Neural cell (in vitro differentiated cells): ENCODE measurements at regions not wholly inside any gene's neighbourhood (a gene's known extent, or its start where the extent isn't known, plus 50 kb on each side); places are given as distances from the start of the nearest gene placed in this dataset.

ENCODE experiments used
- EP300 ChIP-seq: fragments of 450-650 bp; conservative IDR thresholded peaks from 2 replicates; pipeline ENCODE4 v1.6.1; 2014; ENCODE audit warnings: antibody characterized with exemption, mild to moderate bottlenecking, moderate library complexity; ENCODE audit not compliant: poor library complexity, severe bottlenecking
- EZH2 ChIP-seq: fragments of 200-600, 300-800 bp; shearing (Covaris generic), sonication (generic); IDR thresholded peaks from 2 replicates; pipeline ENCODE4 v1.6.1; 2014; ENCODE audit warnings: antibody characterized with exemption, low read length, borderline replicate concordance, mild to moderate bottlenecking; ENCODE audit not compliant: insufficient read depth, poor library complexity, severe bottlenecking
- MXI1 ChIP-seq: fragments of 450-650 bp; conservative IDR thresholded peaks from 2 replicates; pipeline ENCODE4 v1.6.1; 2014; ENCODE audit warnings: antibody characterized with exemption, mild to moderate bottlenecking; ENCODE audit not compliant: poor library complexity, severe bottlenecking
- POLR2AphosphoS5 ChIP-seq: IDR thresholded peaks from 2 replicates; pipeline ENCODE4 v1.6.1; 2012
- RAD21 ChIP-seq: fragments of 450-650 bp; conservative IDR thresholded peaks from 2 replicates; pipeline ENCODE4 v1.6.1; 2014; ENCODE audit warnings: antibody characterized with exemption, mild to moderate bottlenecking, moderate library complexity
- SMC3 ChIP-seq: fragments of 450-650 bp; conservative IDR thresholded peaks from 2 replicates; pipeline ENCODE4 v1.6.1; 2014; ENCODE audit warnings: antibody characterized with exemption, mild to moderate bottlenecking, moderate library complexity; ENCODE audit not compliant: poor library complexity
- TAF1 ChIP-seq: IDR thresholded peaks from 2 replicates; pipeline ENCODE4 v1.6.1; 2012; ENCODE audit warnings: low read depth
- TF ChIP-seq, protein P1 (sequence below): fragments of 450-650 bp; IDR thresholded peaks from 2 replicates; pipeline ENCODE4 v1.5.1; 2014; ENCODE audit warnings: antibody characterized with exemption, mild to moderate bottlenecking, moderate library complexity; ENCODE audit not compliant: poor library complexity, severe bottlenecking
- TF ChIP-seq, protein P2 (sequence below): IDR thresholded peaks from 2 replicates; pipeline ENCODE4 v1.6.1; 2012; ENCODE audit warnings: borderline replicate concordance

DNA sequence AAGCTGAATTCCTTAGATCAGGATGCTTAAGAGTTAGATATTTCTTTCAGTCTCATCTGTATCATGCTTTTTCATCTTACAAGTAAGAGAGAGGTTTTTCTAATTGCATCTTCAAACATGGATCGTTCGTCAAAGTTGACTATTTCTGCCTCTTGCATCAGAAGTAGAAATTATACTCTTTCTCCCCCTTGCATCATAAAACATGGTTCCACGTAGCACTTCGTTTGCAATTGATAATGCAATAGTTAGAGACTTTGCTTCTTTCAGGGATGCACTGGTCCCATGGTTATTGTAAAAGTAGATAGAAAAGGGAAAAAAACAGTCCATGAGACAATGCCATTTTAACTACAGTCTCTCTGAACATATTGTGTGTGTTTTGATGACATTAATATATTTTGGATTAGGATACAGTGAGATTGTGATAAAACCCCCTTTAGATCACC lies 75.1 kb upstream of the PARD3B start:
- TF ChIP-seq RAD21: no peak
- TF ChIP-seq, protein P1, sequence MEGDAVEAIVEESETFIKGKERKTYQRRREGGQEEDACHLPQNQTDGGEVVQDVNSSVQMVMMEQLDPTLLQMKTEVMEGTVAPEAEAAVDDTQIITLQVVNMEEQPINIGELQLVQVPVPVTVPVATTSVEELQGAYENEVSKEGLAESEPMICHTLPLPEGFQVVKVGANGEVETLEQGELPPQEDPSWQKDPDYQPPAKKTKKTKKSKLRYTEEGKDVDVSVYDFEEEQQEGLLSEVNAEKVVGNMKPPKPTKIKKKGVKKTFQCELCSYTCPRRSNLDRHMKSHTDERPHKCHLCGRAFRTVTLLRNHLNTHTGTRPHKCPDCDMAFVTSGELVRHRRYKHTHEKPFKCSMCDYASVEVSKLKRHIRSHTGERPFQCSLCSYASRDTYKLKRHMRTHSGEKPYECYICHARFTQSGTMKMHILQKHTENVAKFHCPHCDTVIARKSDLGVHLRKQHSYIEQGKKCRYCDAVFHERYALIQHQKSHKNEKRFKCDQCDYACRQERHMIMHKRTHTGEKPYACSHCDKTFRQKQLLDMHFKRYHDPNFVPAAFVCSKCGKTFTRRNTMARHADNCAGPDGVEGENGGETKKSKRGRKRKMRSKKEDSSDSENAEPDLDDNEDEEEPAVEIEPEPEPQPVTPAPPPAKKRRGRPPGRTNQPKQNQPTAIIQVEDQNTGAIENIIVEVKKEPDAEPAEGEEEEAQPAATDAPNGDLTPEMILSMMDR: no peak
- TF ChIP-seq POLR2AphosphoS5: no peak
- no peak for TF ChIP-seq SMC3
- TF ChIP-seq TAF1: no peak
- no peak for TF ChIP-seq EP300
- TF ChIP-seq, protein P2, sequence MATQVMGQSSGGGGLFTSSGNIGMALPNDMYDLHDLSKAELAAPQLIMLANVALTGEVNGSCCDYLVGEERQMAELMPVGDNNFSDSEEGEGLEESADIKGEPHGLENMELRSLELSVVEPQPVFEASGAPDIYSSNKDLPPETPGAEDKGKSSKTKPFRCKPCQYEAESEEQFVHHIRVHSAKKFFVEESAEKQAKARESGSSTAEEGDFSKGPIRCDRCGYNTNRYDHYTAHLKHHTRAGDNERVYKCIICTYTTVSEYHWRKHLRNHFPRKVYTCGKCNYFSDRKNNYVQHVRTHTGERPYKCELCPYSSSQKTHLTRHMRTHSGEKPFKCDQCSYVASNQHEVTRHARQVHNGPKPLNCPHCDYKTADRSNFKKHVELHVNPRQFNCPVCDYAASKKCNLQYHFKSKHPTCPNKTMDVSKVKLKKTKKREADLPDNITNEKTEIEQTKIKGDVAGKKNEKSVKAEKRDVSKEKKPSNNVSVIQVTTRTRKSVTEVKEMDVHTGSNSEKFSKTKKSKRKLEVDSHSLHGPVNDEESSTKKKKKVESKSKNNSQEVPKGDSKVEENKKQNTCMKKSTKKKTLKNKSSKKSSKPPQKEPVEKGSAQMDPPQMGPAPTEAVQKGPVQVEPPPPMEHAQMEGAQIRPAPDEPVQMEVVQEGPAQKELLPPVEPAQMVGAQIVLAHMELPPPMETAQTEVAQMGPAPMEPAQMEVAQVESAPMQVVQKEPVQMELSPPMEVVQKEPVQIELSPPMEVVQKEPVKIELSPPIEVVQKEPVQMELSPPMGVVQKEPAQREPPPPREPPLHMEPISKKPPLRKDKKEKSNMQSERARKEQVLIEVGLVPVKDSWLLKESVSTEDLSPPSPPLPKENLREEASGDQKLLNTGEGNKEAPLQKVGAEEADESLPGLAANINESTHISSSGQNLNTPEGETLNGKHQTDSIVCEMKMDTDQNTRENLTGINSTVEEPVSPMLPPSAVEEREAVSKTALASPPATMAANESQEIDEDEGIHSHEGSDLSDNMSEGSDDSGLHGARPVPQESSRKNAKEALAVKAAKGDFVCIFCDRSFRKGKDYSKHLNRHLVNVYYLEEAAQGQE: no peak
- no peak for TF ChIP-seq EZH2
- TF ChIP-seq MXI1: no peak
